Transverse colon (tissue), 4 donors: ENCODE measurements at regions not wholly inside any gene's neighbourhood (a gene's known extent, or its start where the extent isn't known, plus 50 kb on each side); places are given as distances from the start of the nearest gene placed in this dataset.

Experiments
- DNase-seq: peaks from one replicate; pipeline ENCODE4 v3.0.0-alpha.2; 2019
- H3K27ac ChIP-seq, 4 donors: fragments of 200-600 bp; sonication (generic); 2 replicates each; pipeline ENCODE4 v1.5.1; 2016 to 2018; ENCODE audit warnings: inconsistent platforms in 4 of 4
- H3K27me3 ChIP-seq: fragments of 200-600 bp; sonication (generic); 2 replicates; pipeline ENCODE4 v1.5.1; 2017; ENCODE audit warnings: inconsistent platforms
- H3K36me3 ChIP-seq, 4 donors: fragments of 200-600 bp; sonication (generic); 2 replicates each; pipeline ENCODE4 v1.5.1; 2017 to 2019; ENCODE audit warnings: inconsistent platforms in 4 of 4
- H3K4me1 ChIP-seq, 4 donors: fragments of 200-600 bp; sonication (generic); 2 replicates each; pipeline ENCODE4 v1.5.1; 2017 to 2020; ENCODE audit warnings: inconsistent platforms in 4 of 4
- H3K4me3 ChIP-seq, 4 donors: fragments of 200-600 bp; sonication (generic); 1 replicate in 1 of 4; 2 replicates in 3 of 4; pipeline versions ENCODE4 v1.5.1 to v1.6.1; 2017 to 2019; ENCODE audit warnings: inconsistent platforms in 4 of 4
- H3K9me3 ChIP-seq, 2 donors: fragments of 200-600 bp; sonication (generic); 2 replicates each; pipeline ENCODE4 v1.5.1; 2017 to 2019; ENCODE audit warnings: inconsistent platforms in 2 of 2
- CTCF ChIP-seq, 5 experiments: fragments of 200-600 bp in 3 of 5; fragments of 450-650 bp in 2 of 5; sonication (generic) in 3 of 5; IDR thresholded peaks; 1 replicate in 2 of 5; 2 replicates in 3 of 5; pipeline ENCODE4 v1.5.1; 2016 to 2017; ENCODE audit warnings: antibody characterized with exemption in 5 of 5, inconsistent platforms in 3 of 5, mild to moderate bottlenecking in 2 of 5, moderate library complexity in 1 of 5
- EP300 ChIP-seq: sonication (generic); formaldehyde crosslinking; IDR thresholded peaks from one replicate; pipeline ENCODE4 v1.6.1; 2017; ENCODE audit warnings: antibody characterized with exemption, low read depth
- POLR2A ChIP-seq: fragments of 450-650 bp; IDR thresholded peaks from one replicate; pipeline ENCODE4 v1.6.1; 2016; ENCODE audit warnings: antibody characterized with exemption, mild to moderate bottlenecking, moderate library complexity
- POLR2AphosphoS5 ChIP-seq, 3 donors: sonication (generic); formaldehyde crosslinking; IDR thresholded peaks; one replicate each; pipeline ENCODE4 v1.6.1; 2016; ENCODE audit warnings: antibody characterized with exemption in 3 of 3
- WGBS, 2 donors: methylation state at CpG; one replicate each; pipeline ENCODE4 v1.1.5; 2018; ENCODE audit warnings: low coverage in 1 of 2; 5-methylcytosine and 5-hydroxymethylcytosine counted together
- in situ Hi-C, 4 donors: fragments of 200-750 bp; cut with MboI; loops; one replicate each; pipeline versions ENCODE4 v1.15.0 to v1.15.1; 2017; ENCODE audit warnings: low sequenced_read_pairs in 3 of 4, low pct_ligation_motif_present in 1 of 4, low pct_unique_long_range_greater_than_20kb in 1 of 4
- intact Hi-C: fragments of 100-400 bp; cut with DNase I; formaldehyde crosslinking; loops from one replicate; pipeline ENCODE4 v1.15.1; 2023; ENCODE audit warnings: low total_unique reads

- Histone ChIP-seq H3K9me3 (peaks cover 0 to 2% of the 10 kb centered on the region in 2 donors), H3K4me1 (no peaks in the 10 kb centered on the region), H3K4me3 (no peak overlapping the region), H3K27me3 (no peaks in the 10 kb centered on the region), H3K36me3 (no peaks in the 10 kb centered on the region), H3K27ac (no peak overlapping the region)
- WGBS, 2 donors, result 75 to 95% methylated on average over 4 to 5 of the region's 5 CpGs
- intact Hi-C loops, result no loop called here
- no peak for DNase-seq
- TF ChIP-seq CTCF (IDR thresholded peaks at IDR 0.05) (no peak), EP300 (no peak), POLR2A (no peak), POLR2AphosphoS5 (IDR thresholded peaks at IDR 0.05) (no peak)
- in situ Hi-C loops, result no loop called here
Observed at GRCh38 chr20:60180986-60181385, 222.8 kb downstream of the CDH26 start.

DNA sequence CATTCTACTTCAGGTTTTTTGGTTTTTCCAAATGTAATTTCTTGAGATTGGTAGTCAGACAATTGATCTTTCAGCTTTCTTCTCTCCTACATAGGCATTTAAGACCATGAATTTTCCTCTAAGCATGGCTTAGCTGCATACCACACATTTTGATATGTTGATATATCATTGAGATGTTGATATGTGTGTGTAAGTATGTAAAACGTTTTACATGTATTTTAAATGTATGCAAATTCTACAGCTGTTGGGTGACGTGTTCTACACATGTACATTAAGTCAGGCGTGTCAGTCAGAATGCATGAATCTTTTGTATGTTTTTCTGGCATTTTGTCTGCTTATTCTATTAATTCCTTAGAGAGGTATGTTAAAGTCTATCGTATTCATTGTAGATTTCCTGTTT is 228.2 kb downstream of the CDH26 start:
- no peaks in the 10 kb centered on the region for H3K4me1 ChIP-seq
- TF ChIP-seq CTCF (IDR thresholded peaks at IDR 0.05) (no peak), POLR2A (no peak), EP300 (no peak), POLR2AphosphoS5 (IDR thresholded peaks at IDR 0.05) (no peak)
- WGBS, 2 donors, result 70 to 84% methylated on average over 4 of the region's 4 CpGs
- H3K4me3 ChIP-seq, result no peak overlapping the region
- H3K27me3 ChIP-seq, result peaks cover 4% of the 10 kb centered on the region
- intact Hi-C loops (no loop called here), in situ Hi-C loops (no loop called here)
- no peak overlapping the region for H3K27ac ChIP-seq
- DNase-seq, result no peak
- no peaks in the 10 kb centered on the region for H3K36me3 ChIP-seq
- H3K9me3 ChIP-seq, result peaks cover 0 to 2% of the 10 kb centered on the region in 2 donors

- peaks cover 0 to 2% of the 10 kb centered on the region in 2 donors for H3K9me3 ChIP-seq
- intact Hi-C loops, result no loop called here
- peaks cover 4% of the 10 kb centered on the region for H3K27me3 ChIP-seq
- TF ChIP-seq POLR2AphosphoS5 (IDR thresholded peaks at IDR 0.05) (no peak), CTCF (IDR thresholded peaks at IDR 0.05) (no peak), EP300 (no peak), POLR2A (no peak)
- no peaks in the 10 kb centered on the region for H3K4me1 ChIP-seq
- in situ Hi-C loops, result no loop called here
- no peak overlapping the region for H3K27ac ChIP-seq
- DNase-seq, result no peak
- H3K36me3 ChIP-seq, result no peaks in the 10 kb centered on the region
- H3K4me3 ChIP-seq, result no peak overlapping the region
Observed at GRCh38 chr20:60187683-60188082, 229.5 kb downstream of the CDH26 start.

- no peaks in the 10 kb centered on the region for H3K36me3 ChIP-seq
- H3K4me3 ChIP-seq, result no peak overlapping the region
- TF ChIP-seq POLR2A (no peak), CTCF (IDR thresholded peaks at IDR 0.05) (no peak), EP300 (no peak), POLR2AphosphoS5 (IDR thresholded peaks at IDR 0.05) (no peak)
- DNase-seq, result no peak
- intact Hi-C loops, result no loop called here
- no peak overlapping the region for H3K27ac ChIP-seq
- in situ Hi-C loops, result no loop called here
- no peaks in the 10 kb centered on the region for H3K9me3 ChIP-seq
- WGBS, 2 donors, result 61 to 74% methylated on average over 3 of the region's 3 CpGs
- H3K4me1 ChIP-seq, result no peaks in the 10 kb centered on the region
- H3K27me3 ChIP-seq, result peaks cover 4% of the 10 kb centered on the region
Observed at GRCh38 chr20:60191014-60191413, 232.8 kb downstream of the CDH26 start.
